ENCODE measurements at regions not wholly inside any gene's neighbourhood (a gene's known extent, or its start where the extent isn't known, plus 50 kb on each side); places are given as distances from the start of the nearest gene placed in this dataset.

- H3K4me3 Mint-ChIP-seq = no peak overlapping the region
- no peaks in the 10 kb centered on the region for H3K27me3 Mint-ChIP-seq
These were observed 70.6 kb upstream of the TCF4 start for GRCh38 chr18:55658598-55658997.

DNA sequence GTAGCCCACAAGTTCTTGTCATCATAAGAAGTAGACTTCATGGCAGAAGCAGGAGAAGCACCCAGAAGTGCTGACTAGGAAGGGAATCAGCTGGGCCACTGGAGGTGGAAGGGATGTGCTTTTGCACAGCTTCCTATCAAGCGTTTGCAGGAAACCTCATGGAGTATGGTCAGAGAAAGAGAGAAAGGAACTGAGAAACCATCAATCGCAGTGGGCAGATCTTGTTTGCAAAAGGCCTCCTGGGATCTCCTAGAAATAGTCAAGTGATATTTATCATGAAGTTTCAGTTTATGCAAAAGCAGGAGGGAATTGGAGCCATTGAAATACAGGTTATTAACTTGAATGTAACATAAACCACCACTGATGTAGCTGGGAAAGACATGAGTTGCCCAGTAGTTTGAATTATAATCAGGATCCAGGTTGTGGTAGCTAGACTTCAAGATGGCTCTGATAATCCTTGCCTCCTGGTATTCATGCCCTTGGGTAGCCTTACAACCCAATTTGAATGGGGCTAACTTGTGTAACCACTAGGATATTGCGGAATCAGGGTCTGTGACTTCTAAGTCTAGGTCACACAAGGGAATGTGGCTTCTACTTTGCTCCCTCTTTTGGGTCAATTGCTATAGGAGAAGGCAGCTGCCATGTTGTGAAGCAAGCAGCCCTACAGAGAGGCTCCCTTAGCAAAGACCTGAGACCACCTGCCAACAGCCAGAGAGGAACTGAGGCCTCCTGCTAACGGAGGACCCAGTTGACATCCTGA is 69.8 kb upstream of the TCF4 start:
- no peak overlapping the region for H3K27ac Mint-ChIP-seq
- H3K4me1 Mint-ChIP-seq = no peaks in the 10 kb centered on the region

More at GRCh38 chr18:55658598-55658997, 70.6 kb upstream of the TCF4 start:
- H3K9me3 Mint-ChIP-seq = no peaks in the 10 kb centered on the region
- no peak overlapping the region for H3K27ac Mint-ChIP-seq
- no peaks in the 10 kb centered on the region for H3K36me3 Mint-ChIP-seq
- H3K4me1 Mint-ChIP-seq = no peaks in the 10 kb centered on the region

GRCh38 chr18:55654986-55655385 is 67.0 kb upstream of the TCF4 start:
- Mint-ChIP-seq H3K36me3 (no peaks in the 10 kb centered on the region), H3K9me3 (no peaks in the 10 kb centered on the region), H3K27ac (no peak overlapping the region), H3K4me3 (no peak overlapping the region), H3K27me3 (no peaks in the 10 kb centered on the region), H3K4me1 (no peaks in the 10 kb centered on the region)

More for the DNA sequence above, 69.8 kb upstream of the TCF4 start:
- H3K4me3 Mint-ChIP-seq = no peak overlapping the region
- no peaks in the 10 kb centered on the region for H3K36me3 Mint-ChIP-seq
- H3K27me3 Mint-ChIP-seq = no peaks in the 10 kb centered on the region
- no peaks in the 10 kb centered on the region for H3K9me3 Mint-ChIP-seq

DNA sequence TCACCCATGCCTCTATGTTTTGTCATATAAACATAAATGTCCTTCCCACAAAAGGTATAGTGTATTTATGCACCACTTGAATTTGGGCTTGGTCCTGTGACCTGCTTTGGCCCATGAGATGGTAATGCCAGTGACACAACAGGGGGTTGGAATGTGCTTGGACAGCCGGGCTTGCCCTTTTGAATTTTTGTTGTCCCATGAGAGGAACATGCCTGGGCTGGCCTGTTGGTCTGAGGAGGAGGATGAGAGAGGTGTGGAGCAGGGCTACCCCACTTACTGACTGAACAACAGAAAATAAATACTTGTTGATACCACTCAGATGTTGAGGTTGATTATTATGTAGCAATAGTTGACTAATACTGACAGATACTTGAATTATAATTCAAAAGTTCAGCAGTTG is 63.2 kb upstream of the TCF4 start:
- Mint-ChIP-seq H3K36me3 (no peaks in the 10 kb centered on the region), H3K9me3 (no peaks in the 10 kb centered on the region), H3K4me1 (no peaks in the 10 kb centered on the region), H3K27ac (no peak overlapping the region), H3K4me3 (no peak overlapping the region), H3K27me3 (no peaks in the 10 kb centered on the region)

DNA sequence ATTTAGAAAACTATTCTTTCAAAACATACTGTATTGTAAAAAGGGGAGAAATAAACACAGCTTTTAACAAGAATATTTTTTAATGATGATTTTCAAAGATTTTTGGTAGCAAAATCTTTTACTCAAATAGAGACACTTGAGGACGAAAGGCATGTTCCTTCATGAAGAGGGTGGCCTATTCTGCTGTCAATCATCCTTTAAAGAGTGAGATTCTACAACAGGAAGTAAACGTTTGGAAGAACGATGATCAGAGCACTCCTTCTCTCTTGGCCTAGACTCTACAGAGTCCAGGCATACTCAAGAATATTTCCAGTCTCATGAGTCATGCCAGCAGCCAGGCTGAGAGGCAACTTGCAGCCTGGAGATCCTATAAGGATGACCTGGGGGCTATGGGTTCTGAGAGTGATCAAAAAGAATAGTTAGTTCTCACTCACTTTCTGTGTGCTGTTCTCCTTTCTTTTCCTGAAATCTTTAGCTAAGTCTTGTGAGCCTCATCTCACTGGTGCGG is 62.4 kb upstream of the TCF4 start:
- Mint-ChIP-seq H3K27me3 (no peaks in the 10 kb centered on the region), H3K9me3 (no peaks in the 10 kb centered on the region), H3K4me3 (no peak overlapping the region)

GRCh38 chr18:55647331-55647730 is 59.3 kb upstream of the TCF4 start:
- no peaks in the 10 kb centered on the region for H3K27me3 Mint-ChIP-seq
- H3K36me3 Mint-ChIP-seq = no peaks in the 10 kb centered on the region
- H3K4me1 Mint-ChIP-seq = no peaks in the 10 kb centered on the region
- H3K9me3 Mint-ChIP-seq = no peaks in the 10 kb centered on the region
- no peak overlapping the region for H3K27ac Mint-ChIP-seq
- H3K4me3 Mint-ChIP-seq = no peak overlapping the region

More for the DNA sequence above, 62.4 kb upstream of the TCF4 start:
- Mint-ChIP-seq H3K4me1 (no peaks in the 10 kb centered on the region), H3K27ac (no peak overlapping the region), H3K36me3 (no peaks in the 10 kb centered on the region)

- Mint-ChIP-seq H3K4me1 (no peaks in the 10 kb centered on the region), H3K27me3 (no peaks in the 10 kb centered on the region), H3K9me3 (peaks cover 19% of the 10 kb centered on the region), H3K4me3 (no peak overlapping the region), H3K36me3 (no peaks in the 10 kb centered on the region), H3K27ac (no peak overlapping the region)
These were observed 54.2 kb upstream of the TCF4 start for GRCh38 chr18:55642191-55642590.

DNA sequence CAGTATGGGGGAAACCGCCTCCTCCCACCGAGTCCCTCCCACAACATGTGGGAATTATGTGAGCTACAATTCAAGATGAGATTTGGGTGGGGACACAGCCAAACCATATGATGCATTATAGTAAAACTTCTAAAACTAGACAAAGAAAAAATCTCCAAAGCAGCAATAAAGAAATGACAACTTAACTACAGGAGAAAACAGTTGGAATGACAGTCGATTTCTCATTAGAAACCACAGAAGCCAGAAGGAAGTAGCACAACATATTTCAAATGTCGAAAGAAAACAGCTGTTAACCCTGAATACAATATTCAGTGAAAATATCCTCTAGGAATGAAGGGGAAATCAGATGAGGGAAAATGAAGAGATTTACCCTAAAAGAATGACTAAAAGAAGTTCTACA is 53.5 kb upstream of the TCF4 start:
- H3K9me3 Mint-ChIP-seq = peaks cover 19% of the 10 kb centered on the region

More for the DNA sequence above, 53.5 kb upstream of the TCF4 start:
- H3K27ac Mint-ChIP-seq = no peak overlapping the region
- no peaks in the 10 kb centered on the region for H3K27me3 Mint-ChIP-seq
- no peak overlapping the region for H3K4me3 Mint-ChIP-seq
- no peaks in the 10 kb centered on the region for H3K4me1 Mint-ChIP-seq
- no peaks in the 10 kb centered on the region for H3K36me3 Mint-ChIP-seq

Data from activated naive CD4-positive, alpha-beta T cell treated with anti-CD3 and anti-CD28 coated beads, Interleukin-2, amount 50 U/mL, for 24 hours (primary cell).